SH-SY5Y (cell line): ENCODE measurements at regions not wholly inside any gene's neighbourhood (a gene's known extent, or its start where the extent isn't known, plus 50 kb on each side); places are given as distances from the start of the nearest gene placed in this dataset.

Experiments
- GATA2 ChIP-seq: IDR thresholded peaks from 2 replicates; pipeline ENCODE4 v1.6.1; 2011; ENCODE audit warnings: mild to moderate bottlenecking, low read depth, low read length
- GATA3 ChIP-seq: IDR thresholded peaks from 2 replicates; pipeline ENCODE4 v1.6.1; 2011; ENCODE audit warnings: low read depth, mild to moderate bottlenecking, low read length, moderate library complexity

DNA sequence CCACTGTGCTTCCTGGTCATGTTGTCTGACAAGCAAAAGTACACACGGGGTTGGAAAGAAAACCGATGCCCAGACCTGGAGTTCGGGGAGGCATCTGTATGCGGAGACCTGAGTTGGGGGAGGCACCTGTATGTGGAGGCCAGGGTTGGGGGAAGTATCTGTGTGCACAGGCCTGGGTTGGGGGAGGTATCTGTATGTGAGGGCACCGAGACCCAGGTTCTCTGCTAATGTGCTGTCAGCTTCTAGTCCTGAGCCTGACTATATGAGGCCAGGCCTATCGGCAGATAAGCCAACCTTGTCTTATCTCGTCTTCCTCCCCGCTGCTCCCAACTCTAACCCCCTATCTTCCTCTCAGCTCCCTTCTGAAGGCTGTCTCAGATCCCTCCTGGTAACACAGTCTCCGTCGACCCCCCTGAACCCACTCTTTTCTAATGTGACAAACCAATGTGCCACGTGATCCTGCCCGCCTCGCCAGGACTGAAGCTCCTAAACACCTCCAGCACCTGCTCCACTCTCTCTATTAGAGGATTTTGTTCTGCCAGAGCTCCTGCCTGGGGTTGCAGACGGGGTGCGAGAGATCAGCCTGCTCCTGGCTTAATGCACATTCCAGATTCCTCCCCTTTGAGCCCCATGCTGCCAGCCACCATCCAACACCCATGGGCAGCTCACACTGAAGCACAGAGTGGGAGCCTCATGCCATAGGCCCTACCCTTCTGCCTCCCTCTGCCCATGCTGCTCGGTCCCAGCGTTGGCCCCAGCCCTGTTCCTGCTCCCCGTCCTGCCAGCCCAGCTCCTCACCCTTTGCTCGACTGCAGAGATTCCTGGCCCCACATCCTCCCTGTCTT, 188.4 kb downstream of the SH3BP4 start:
- TF ChIP-seq GATA3 (no peak), GATA2 (no peak)
